GM18498 (cell line): ENCODE measurements at regions not wholly inside any gene's neighbourhood (a gene's known extent, or its start where the extent isn't known, plus 50 kb on each side); places are given as distances from the start of the nearest gene placed in this dataset.
"Not testable (repeated sequence)": the region's sequence is repeated elsewhere in the genome, so short reads cannot be mapped to it uniquely, and the experiment has no call there.

Source experiments
- ATAC-seq: cut with Tn5 transposase; IDR thresholded peaks from one replicate; pipeline ENCODE4 v1.9.1; 2021; ENCODE audit warnings: mild to moderate bottlenecking, moderate library complexity; ENCODE audit not compliant: unreplicated experiment

- ATAC-seq: no peak
These were observed 161.5 kb downstream of the NRIP1 start for GRCh38 chr21:14903172-14903865.

- ATAC-seq: peak; percentile 60
These were observed 163.3 kb downstream of the NRIP1 start for GRCh38 chr21:14901482-14901958.

DNA sequence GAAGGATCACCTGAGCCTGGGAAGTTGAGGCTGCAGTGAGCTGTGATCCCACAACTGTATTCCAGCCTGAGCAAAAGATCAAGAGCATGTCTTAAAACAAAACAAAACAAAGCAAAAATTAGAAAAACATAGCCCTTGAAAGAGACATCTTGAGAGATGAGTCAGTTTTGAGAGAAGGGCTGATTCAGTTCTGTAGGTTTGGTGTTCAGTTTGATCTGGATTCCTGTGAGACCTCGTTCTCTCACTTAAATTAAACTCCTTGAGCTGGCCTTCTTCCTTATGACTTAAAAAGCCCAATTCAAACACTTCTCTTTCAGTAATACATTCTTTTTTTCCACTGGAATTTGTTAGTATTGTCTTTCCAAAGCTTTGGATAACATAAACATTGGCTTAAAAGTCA, 164.2 kb downstream of the NRIP1 start:
- no peak for ATAC-seq

- no peak for ATAC-seq
These were observed 164.7 kb downstream of the NRIP1 start for GRCh38 chr21:14900058-14900457.

DNA sequence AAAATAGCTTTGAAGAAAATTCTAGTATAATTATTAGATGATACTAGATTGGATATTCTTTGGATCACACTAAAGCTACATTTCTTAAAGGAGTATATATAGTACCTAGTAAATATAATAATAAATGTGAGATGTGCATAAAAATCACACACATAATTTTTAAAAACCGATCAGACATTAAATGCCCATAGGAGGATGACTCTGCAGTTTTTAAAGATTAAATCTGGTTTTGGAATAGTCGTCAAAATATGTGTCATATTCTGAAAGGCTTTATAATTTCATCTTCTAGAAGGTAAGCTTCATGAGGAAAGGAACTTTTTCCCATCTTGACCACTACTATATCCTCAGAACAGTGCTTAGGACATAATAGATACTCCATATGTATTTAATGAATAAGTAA, 169.0 kb downstream of the NRIP1 start:
- no peak for ATAC-seq

DNA sequence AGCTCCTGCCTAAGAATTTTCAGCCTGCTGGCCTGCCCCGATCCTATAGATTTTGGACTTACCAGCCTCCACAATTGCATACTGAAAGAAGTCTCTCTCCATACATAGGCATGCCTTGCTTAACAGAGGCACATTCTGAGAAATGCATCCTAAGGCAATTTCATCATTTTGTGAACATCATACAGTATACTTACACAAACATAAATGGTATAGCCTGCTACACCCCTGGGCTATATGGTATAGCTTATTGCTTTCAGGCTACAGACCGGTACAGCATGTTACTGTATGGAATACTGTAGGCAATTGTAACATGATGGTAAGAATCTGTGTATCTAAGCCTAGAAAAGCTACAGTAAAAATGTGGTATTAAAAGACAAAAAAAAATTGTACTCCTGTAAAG, 174.7 kb downstream of the NRIP1 start:
- ATAC-seq: no peak

- ATAC-seq: no peak
These were observed 175.6 kb downstream of the NRIP1 start for GRCh38 chr21:14889080-14889810.

- no peak for ATAC-seq
These were observed 176.6 kb downstream of the NRIP1 start for GRCh38 chr21:14888202-14888601.

- ATAC-seq: no peak
These were observed 178.8 kb downstream of the NRIP1 start for GRCh38 chr21:14886001-14886400.

- ATAC-seq: no peak
These were observed 181.4 kb downstream of the NRIP1 start for GRCh38 chr21:14883351-14883750.

DNA sequence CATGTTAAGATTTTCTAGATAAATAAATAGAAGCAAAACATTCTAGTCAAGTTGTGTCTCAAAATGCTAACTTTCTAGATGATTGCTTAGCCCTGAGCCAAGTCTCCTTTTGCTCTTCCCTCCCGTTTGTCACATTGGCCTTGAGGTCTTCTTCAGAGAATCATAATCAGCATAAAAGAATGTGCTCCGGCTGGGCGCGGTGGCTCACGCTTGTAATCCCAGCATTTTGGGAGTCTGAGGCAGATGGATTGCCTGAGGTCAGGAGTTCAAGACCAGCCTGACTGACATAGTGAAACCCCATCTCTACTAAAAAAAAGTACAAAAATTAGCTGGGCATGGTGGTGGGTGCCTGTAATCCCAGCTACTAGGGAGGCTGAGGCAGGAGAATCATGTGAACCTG, 182.3 kb downstream of the NRIP1 start:
- ATAC-seq: not testable (repeated sequence)

DNA sequence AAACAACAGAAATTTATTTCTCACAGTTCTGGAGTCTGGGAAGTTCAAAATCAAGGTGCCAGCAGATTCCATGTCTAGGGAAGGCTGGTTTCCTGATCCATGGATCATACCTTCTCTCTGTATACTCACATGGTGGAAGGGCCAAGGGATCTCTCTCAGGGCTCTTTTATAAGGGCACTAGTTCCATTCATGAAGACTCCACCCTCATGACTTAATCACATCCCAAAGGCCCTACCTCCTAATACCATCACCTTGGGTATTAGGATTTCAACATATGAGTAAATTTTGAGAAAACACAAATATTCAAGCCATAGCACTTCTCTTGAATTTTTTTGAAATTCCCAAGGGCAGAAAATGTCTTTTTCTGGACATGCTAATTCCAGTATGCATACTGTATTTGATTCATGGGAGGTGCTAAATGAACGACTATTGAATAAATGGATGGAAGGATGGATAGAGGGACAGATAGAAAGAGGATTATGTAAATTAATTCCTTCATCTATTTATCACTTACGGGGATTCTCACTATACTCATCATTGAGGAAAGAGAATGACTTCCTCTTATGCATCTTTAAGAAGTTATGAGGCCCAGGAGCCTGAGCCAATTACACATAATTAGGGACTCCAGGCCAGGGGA, 182.8 kb downstream of the NRIP1 start:
- ATAC-seq: no peak

- no peak for ATAC-seq
These were observed 183.9 kb downstream of the NRIP1 start for GRCh38 chr21:14880922-14881321.

DNA sequence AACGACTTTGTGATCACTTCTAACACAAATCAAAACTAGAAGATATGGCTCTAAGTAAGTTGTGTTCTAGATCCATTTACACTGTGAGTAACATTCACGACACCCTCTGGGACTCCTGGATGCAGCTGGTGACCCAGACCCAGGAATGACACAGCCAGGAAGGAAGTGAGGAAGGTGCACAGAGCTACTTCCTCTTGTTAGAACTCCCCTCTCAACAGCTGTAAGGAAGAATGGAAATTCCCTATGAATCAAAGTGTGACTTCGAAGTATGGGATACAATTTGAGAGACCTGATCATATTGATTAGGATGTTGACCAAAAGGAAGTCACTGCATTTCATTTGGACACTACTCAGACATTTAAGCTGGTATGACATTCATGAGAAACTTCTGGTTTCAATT, 185.3 kb downstream of the NRIP1 start:
- ATAC-seq: no peak

DNA sequence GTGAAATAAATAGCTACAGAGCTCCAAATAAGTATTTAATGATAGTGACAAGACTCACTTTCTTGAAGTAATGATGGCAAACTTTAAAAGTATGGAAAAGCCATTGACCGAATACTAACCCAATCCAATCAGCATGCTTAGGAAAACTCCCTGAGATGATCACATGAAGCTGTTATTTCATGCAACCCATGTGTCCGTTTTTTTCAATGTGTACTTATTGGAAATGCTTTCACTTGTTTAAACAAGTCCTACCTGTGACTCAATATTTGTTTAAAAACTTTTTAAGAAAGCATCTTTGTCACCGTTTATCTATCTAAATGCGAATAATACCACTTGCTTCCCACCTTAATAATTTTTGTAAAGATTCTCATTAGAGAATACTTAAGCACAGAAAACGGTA, 185.8 kb downstream of the NRIP1 start:
- ATAC-seq: no peak

DNA sequence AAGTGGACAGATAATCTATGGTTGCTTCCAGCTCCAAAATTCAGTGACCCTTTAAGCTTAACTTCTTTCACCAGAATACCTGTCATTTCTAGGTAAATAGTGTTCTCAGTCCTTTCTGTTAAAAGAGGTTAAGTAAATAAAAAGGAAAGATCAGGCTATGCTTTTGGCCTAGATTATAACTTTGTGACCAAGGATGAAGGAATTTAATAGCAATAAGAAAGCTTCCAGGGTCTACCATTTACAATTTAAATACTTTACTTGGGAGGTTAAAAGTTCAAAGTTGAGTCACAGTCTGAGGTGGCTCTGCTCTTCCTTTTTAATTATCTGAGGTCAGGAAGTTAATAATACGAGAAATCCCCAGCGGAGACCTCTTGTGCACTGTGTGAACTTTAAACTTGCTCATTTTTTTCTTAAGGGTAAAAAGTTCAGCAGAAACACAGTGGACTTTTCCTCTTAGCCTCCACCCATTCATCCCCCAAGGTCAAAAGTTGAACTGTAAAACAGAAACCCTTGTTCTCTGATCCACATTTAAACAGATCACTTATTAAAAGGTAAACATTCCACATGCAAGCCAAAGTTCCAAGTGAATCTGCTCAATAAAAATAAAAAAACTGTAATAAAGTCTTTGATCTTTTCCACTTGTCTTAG, 187.1 kb downstream of the NRIP1 start:
- peak; percentile 45 for ATAC-seq

DNA sequence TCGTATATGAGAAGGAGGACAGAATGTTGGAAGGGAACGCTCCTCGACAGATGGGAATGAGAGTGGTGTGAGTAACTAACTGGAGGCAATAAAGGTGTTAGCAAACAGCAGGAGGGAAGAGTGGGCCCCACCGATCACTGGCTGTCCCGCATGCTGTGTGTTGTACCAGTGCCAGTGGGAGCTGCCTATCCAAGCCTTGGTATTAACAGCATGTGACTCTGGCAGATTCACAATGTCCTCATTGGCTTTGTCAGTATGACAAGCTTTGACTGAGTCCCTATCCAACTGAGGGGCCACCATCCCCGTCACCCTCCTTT, 188.3 kb downstream of the NRIP1 start:
- no peak for ATAC-seq

GRCh38 chr21:14875704-14876523, 188.9 kb downstream of the NRIP1 start:
- ATAC-seq: peak; percentile 60

DNA sequence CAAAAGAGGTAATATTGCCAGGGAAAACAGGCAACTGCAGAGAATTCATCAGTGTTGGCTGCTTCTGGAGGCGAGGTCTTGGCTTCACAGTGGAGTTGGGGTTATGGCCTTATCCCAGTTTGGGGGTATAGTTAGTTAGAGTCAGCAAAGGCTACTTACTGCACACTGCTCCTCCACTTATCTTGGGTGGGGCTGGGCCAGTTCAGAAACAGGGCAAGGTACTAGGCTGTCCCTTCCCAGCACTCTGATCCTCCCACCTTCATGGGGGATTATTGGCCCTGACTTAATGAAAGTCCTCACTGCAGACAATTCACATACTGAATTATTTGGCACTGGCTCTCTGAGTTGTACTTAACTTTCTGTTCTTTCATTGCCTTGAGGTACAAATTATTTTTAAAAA, 189.6 kb downstream of the NRIP1 start:
- ATAC-seq: no peak

GRCh38 chr21:14874379-14874778, 190.4 kb downstream of the NRIP1 start:
- ATAC-seq: no peak

- ATAC-seq: no peak
These were observed 192.9 kb downstream of the NRIP1 start for GRCh38 chr21:14871861-14872260.
